Left lung (tissue), 4 donors: ENCODE measurements at regions not wholly inside any gene's neighbourhood (a gene's known extent, or its start where the extent isn't known, plus 50 kb on each side); places are given as distances from the start of the nearest gene placed in this dataset.
"Not testable (repeated sequence)": the region's sequence is repeated elsewhere in the genome, so short reads cannot be mapped to it uniquely, and the experiment has no call there.

Experiments
- ATAC-seq: fragments of 200-7000 bp; cut with Tn5 transposase; one replicate; pipeline ENCODE4 v1.9.1; 2020; ENCODE audit warnings: moderate library complexity
- DNase-seq, 4 donors: peaks; one replicate each; pipeline ENCODE4 v3.0.0-alpha.2; 2013 to 2020
- H3K27ac ChIP-seq, 2 donors: fragments of 200-600 bp; sonication (generic) in 1 of 2; one replicate each; pipeline versions ENCODE4 v1.5.0 to v1.8.0; 2020 to 2021
- H3K27me3 ChIP-seq, 2 donors: fragments of 200-600 bp; sonication (generic) in 1 of 2; one replicate each; pipeline versions ENCODE4 v1.5.0 to v1.8.0; 2020 to 2021
- H3K36me3 ChIP-seq, 2 donors: fragments of 200-600 bp; sonication (generic) in 1 of 2; one replicate each; pipeline versions ENCODE4 v1.5.0 to v1.8.0; 2020 to 2021
- H3K4me1 ChIP-seq, 2 donors: fragments of 200-600 bp; one replicate each; pipeline ENCODE4 v1.8.0; 2021
- H3K4me3 ChIP-seq, 2 donors: fragments of 200-600 bp; sonication (generic) in 1 of 2; one replicate each; pipeline versions ENCODE4 v1.5.0 to v1.8.0; 2020 to 2021; ENCODE audit warnings: mild to moderate bottlenecking in 1 of 2
- H3K9me3 ChIP-seq, 2 donors: fragments of 200-600 bp; sonication (generic) in 1 of 2; one replicate each; pipeline versions ENCODE4 v1.5.0 to v1.8.0; 2020 to 2021
- CTCF ChIP-seq, 2 donors: fragments of 200-600 bp; sonication (generic) in 1 of 2; IDR thresholded peaks; one replicate each; pipeline versions ENCODE4 v1.5.0 to v1.8.0; 2021; ENCODE audit warnings: antibody characterized with exemption in 2 of 2
- intact Hi-C, 2 donors: fragments of 100-400 bp; cut with DNase I; formaldehyde crosslinking; loops; one replicate each; pipeline versions ENCODE4 v1.11.2 to v1.14.2; 2022
- donor health status: DM: no; HTN: yes; CAD: no.
- donor health status: DM: no; HTN: no; CAD: no.

- ATAC-seq (no peak), DNase-seq (no peak)
- Histone ChIP-seq H3K4me1 (no peaks in the 10 kb centered on the region), H3K27me3 (no peaks in the 10 kb centered on the region), H3K36me3 (no peaks in the 10 kb centered on the region), H3K27ac (no peak overlapping the region), H3K4me3 (no peak overlapping the region), H3K9me3 (no peaks in the 10 kb centered on the region)
- intact Hi-C loops: no loop called here
- no peak for TF ChIP-seq CTCF (IDR thresholded peaks at IDR 0.05)
These were observed 341.6 kb upstream of the PCSK5 start for GRCh38 chr9:75548871-75549270.

GRCh38 chr9:75551861-75552260, 338.6 kb upstream of the PCSK5 start:
- intact Hi-C loops: no loop called here
- Histone ChIP-seq H3K9me3 (no peaks in the 10 kb centered on the region), H3K4me3 (no peak overlapping the region), H3K4me1 (no peaks in the 10 kb centered on the region), H3K27me3 (no peaks in the 10 kb centered on the region), H3K27ac (no peak overlapping the region), H3K36me3 (no peaks in the 10 kb centered on the region)
- DNase-seq: no peak
- no peak for ATAC-seq
- TF ChIP-seq CTCF (IDR thresholded peaks at IDR 0.05): no peak

- no peaks in the 10 kb centered on the region for H3K9me3 ChIP-seq
- no peak for ATAC-seq
- H3K36me3 ChIP-seq: no peaks in the 10 kb centered on the region
- H3K4me1 ChIP-seq: no peaks in the 10 kb centered on the region
- TF ChIP-seq CTCF (IDR thresholded peaks at IDR 0.05): no peak
- H3K27me3 ChIP-seq: no peaks in the 10 kb centered on the region
- no peak for DNase-seq
- H3K4me3 ChIP-seq: no peak overlapping the region
- intact Hi-C loops: no loop called here
- no peak overlapping the region for H3K27ac ChIP-seq
These were observed 337.5 kb upstream of the PCSK5 start for GRCh38 chr9:75552941-75553340.

- intact Hi-C loops, ATAC-seq, H3K27me3 ChIP-seq, H3K4me3 ChIP-seq, DNase-seq, H3K27ac ChIP-seq, H3K9me3 ChIP-seq, H3K4me1 ChIP-seq, H3K36me3 ChIP-seq: not testable (repeated sequence)
These were observed 323.7 kb upstream of the PCSK5 start for GRCh38 chr9:75566813-75567212.

- no peak for DNase-seq
- peaks cover 0 to 4% of the 10 kb centered on the region in 2 donors for H3K9me3 ChIP-seq
- no peak overlapping the region for H3K27ac ChIP-seq
- no peaks in the 10 kb centered on the region for H3K36me3 ChIP-seq
- TF ChIP-seq CTCF (IDR thresholded peaks at IDR 0.05): no peak
- no peak overlapping the region for H3K4me3 ChIP-seq
- no peak for ATAC-seq
- H3K27me3 ChIP-seq: no peaks in the 10 kb centered on the region
- no peaks in the 10 kb centered on the region for H3K4me1 ChIP-seq
- intact Hi-C loops: no loop called here
These were observed 319.9 kb upstream of the PCSK5 start for GRCh38 chr9:75570538-75570937.

GRCh38 chr9:75574569-75574968, 315.9 kb upstream of the PCSK5 start:
- intact Hi-C loops: no loop called here
- TF ChIP-seq CTCF (IDR thresholded peaks at IDR 0.05): no peak
- no peaks in the 10 kb centered on the region for H3K27me3 ChIP-seq

More at GRCh38 chr9:75574569-75574968, 315.9 kb upstream of the PCSK5 start:
- Histone ChIP-seq H3K27ac (no peak overlapping the region), H3K4me3 (no peak overlapping the region), H3K36me3 (no peaks in the 10 kb centered on the region), H3K4me1 (no peaks in the 10 kb centered on the region), H3K9me3 (no peaks in the 10 kb centered on the region)
- ATAC-seq: no peak
- no peak for DNase-seq
